Fibroblast of skin of right quadriceps (primary cell): ENCODE measurements at regions not wholly inside any gene's neighbourhood (a gene's known extent, or its start where the extent isn't known, plus 50 kb on each side); places are given as distances from the start of the nearest gene placed in this dataset.
"Not testable (repeated sequence)": the region's sequence is repeated elsewhere in the genome, so short reads cannot be mapped to it uniquely, and the experiment has no call there.

Experiments used
- DNase-seq: peaks from one replicate; pipeline ENCODE4 v3.0.0-alpha.2; 2013

- not testable (repeated sequence) for DNase-seq
Measured at GRCh38 chr21:5013455-5014304, 5507.7 kb upstream of the TPTE start.

GRCh38 chr21:5015187-5015586 lies 5506.2 kb upstream of the TPTE start:
- DNase-seq: not testable (repeated sequence)

- DNase-seq: not testable (repeated sequence)
Measured at GRCh38 chr21:5019120-5019519, 5502.3 kb upstream of the TPTE start.

- not testable (repeated sequence) for DNase-seq
Measured at GRCh38 chr21:5021815-5022214, 5499.6 kb upstream of the TPTE start.

- not testable (repeated sequence) for DNase-seq
Measured at GRCh38 chr21:5022254-5022653, 5499.1 kb upstream of the TPTE start.

GRCh38 chr21:5022748-5023147 lies 5498.6 kb upstream of the TPTE start:
- DNase-seq: not testable (repeated sequence)

GRCh38 chr21:5035147-5035546 lies 5486.2 kb upstream of the TPTE start:
- DNase-seq: not testable (repeated sequence)

GRCh38 chr21:5035587-5035986 lies 5485.8 kb upstream of the TPTE start:
- not testable (repeated sequence) for DNase-seq

GRCh38 chr21:5037606-5038331 lies 5483.6 kb upstream of the TPTE start:
- not testable (repeated sequence) for DNase-seq

GRCh38 chr21:5039926-5040325 lies 5481.5 kb upstream of the TPTE start:
- not testable (repeated sequence) for DNase-seq

GRCh38 chr21:5042583-5042982 lies 5478.8 kb upstream of the TPTE start:
- not testable (repeated sequence) for DNase-seq

- DNase-seq: not testable (repeated sequence)
Measured at GRCh38 chr21:5044812-5045211, 5476.6 kb upstream of the TPTE start.

GRCh38 chr21:5051303-5052018 lies 5469.9 kb upstream of the TPTE start:
- not testable (repeated sequence) for DNase-seq

- not testable (repeated sequence) for DNase-seq
Measured at GRCh38 chr21:5055027-5055754, 5466.2 kb upstream of the TPTE start.

- not testable (repeated sequence) for DNase-seq
Measured at GRCh38 chr21:5055996-5056962, 5465.1 kb upstream of the TPTE start.

- DNase-seq: not testable (repeated sequence)
Measured at GRCh38 chr21:5057077-5057476, 5464.3 kb upstream of the TPTE start.

GRCh38 chr21:5060364-5061083 lies 5460.9 kb upstream of the TPTE start:
- not testable (repeated sequence) for DNase-seq

- DNase-seq: not testable (repeated sequence)
Measured at GRCh38 chr21:5064581-5065142, 5456.7 kb upstream of the TPTE start.

GRCh38 chr21:5065240-5066211 lies 5455.9 kb upstream of the TPTE start:
- not testable (repeated sequence) for DNase-seq
